ENCODE measurements at regions not wholly inside any gene's neighbourhood (a gene's known extent, or its start where the extent isn't known, plus 50 kb on each side); places are given as distances from the start of the nearest gene placed in this dataset.
A peak's percentile ranks its signal among the peaks of the same experiment; 100 is the strongest.
"Not testable (repeated sequence)": the region's sequence is repeated elsewhere in the genome, so short reads cannot be mapped to it uniquely, and the experiment has no call there.

DNA sequence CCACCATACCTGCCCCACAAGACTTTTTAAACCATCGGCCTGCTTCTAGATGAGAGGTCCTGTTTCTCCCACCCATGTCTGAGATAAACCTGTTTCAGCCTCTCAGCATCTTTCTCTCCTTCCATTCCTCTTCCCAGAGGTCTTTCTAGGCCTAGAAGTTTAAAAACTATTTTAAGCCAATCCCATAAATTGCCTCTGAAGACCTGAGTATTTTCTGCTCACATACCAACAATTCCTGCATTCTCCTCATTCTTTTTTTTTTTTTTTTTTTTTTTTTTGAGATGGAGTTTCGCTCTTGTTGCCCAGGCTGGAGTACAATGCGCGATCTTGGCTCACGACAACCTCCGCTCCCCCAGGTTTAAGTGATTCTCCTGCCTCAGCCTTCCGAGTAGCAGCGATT is 262.9 kb upstream of the AUTS2 start:
- no peak for DNase-seq (ENCODE audit: low spot score)

DNA sequence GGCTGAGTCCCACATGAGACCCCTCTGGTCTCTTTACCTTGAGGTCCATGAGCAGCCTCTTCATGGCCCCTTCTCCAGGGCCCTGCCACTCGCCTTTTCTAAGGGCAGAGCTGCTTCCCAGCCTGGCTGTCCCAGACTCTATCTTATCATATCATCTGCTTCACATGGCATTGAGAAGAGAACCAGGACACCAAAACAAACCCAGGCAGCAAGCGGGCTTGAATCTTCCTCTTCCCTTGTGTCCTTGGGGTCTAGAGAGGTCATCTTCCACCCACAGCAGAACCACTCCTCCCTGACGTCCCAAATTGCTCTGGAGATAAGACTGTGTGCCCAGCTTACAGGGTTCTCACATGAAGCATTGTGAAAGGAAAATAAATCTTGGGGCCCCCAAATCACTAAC is 261.3 kb upstream of the AUTS2 start:
- no peak for DNase-seq (ENCODE audit: low spot score)

DNA sequence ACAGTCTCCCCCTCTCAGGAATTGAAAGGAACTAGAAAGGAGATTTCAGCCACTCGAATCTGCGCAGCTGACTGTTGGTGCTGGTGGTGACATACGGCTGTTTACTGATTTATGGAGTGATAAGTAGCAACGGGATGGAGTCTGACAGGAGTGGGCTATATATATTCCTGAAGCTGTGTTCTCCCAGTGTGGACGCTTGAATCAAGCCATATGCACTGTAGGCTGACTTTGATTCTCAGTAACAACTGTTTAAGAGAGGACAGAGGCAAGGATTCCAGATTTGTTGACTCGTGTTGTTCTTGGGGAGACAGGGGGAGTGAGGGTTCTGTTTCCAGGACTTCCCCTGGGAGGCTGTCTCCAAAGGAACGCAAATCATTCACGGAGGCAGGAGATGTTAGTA is 260.1 kb upstream of the AUTS2 start:
- no peak for DNase-seq (ENCODE audit: low spot score)

DNA sequence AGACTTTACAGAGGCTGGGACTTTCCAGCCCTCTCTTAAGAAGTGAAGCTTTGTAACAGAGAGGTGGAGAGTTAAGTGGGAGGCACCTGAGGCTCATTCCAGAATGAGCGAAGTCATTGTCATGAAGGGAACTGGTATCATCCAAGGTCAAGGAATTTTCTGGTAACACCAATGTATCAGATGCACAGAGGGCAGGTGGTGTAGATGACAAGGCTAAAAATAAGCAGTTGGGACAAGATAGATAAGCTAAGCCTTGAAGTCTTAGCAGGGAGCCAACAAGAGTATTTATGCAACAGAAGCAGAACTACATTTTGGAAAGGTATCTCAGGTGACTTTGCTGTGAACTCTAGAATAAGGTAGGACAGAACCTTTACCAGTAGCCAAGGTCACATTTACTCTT is 257.0 kb upstream of the AUTS2 start:
- DNase-seq (ENCODE audit: low spot score) = no peak

DNA sequence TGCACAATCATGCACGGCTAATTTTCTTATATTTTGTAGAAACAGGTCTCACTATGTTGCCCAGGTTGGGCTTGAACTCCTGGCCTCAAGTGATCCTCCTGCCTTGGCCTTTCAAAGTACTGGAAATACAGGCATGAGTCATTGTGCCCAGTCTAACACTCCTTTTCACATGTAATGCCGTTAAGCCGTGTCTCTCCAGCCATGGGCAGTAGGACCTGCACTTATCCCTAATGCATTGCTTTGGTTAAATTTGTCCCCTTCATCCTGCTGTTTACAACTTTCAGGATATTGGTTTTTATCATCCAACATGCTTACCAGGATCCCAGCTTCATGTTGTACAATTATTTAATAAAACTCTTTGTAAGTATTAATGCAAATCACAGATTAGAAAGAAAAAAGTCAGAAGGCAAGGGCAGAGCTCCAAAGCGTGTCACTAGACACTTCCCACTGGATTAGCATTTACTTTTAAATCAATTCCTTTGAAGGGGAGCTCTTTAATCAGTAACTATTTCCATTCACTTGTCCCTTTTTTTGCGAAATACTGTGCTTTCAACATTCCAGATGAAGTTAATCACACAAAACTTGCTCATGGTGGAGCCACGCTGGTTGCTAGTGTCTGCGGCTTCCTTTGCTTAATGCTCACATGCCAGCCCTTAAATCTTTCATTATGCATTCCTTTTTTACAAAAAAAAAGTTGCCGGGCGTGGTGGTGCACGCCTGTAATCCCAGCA is 256.0 kb upstream of the AUTS2 start:
- DNase-seq (ENCODE audit: low spot score) = peak; percentile 89

DNA sequence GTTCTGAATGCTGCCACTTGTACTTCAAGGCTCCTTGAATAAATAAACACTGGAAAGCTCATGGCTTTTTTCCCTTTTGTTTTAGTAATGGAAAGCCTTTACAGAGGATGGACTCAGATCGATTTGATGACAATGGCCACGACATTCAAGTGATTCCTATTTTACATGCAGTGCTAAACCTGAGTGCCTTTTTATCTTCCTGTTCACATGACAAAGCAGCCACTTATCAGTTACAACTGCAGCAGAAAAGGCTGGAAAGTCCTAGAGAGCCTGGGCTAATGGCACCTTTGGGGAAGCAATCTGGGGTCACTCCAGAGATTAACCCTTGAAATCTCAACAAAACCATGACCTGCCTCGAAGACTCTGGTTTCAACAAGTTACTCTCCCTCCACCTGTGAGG is 249.0 kb upstream of the AUTS2 start:
- no peak for DNase-seq (ENCODE audit: low spot score)

DNA sequence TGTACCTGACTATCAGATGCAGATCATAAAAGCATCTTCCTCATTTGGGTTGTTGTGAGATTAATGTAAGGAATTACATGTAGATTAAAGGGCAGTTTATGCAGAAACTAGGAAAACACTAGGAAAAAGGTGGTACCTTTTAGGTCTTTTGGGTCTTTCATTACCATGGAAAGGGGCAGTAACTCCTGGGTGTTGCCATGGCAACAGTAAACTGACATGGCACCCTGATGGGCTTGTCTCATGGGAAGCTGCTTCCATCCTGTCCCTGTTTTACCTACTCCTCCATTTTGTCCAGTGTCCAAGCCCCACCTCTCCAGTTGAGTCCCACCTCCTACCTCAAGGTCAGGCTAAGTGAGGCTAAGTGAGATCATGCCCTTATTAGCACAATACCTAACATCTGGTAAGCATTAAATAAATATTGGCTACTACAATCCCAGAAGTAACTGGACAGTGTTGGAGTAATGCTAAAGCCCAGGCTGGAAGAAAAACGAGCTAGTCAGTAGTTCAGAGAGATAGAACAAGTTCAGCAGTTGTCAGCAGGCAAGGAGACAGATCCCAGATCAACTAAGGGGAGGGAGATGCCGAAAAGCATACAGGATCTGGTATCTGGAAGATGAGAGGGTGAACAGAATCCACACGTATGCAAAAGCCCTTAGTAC is 240.0 kb upstream of the AUTS2 start:
- DNase-seq (ENCODE audit: low spot score) = peak; percentile 22

DNA sequence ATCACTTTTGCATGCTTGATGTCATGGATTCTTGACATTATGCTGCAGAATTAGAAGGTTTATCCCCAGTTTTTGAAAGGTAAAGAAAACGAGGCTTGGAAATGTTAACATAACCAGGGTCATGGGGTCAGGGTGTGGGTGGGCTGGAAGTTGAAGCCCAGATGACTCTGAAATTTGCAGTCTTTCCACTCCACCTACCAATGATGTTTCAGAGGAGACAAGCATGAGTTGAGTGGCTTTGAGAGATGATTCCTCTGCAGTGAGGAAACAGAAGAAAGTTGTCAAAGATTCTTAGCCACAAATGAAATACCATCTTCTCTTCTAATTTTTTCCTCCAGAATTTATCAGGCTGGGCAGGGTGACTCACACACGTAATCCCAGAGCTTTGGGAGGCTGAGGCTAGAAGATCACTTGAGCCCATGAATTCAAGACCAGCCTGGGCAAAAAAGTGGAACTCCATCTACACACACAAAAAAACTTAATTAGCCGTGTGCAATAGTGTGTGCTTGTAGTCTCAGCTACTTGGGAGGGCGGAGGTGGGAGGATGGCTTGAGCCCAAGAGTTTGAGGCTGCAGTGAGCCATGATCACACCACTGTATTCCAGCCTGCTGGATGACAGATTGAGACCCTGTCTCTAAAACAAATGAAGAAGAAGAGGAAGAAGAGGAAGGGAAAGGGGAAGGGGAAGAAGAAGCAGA is 239.1 kb upstream of the AUTS2 start:
- peak; percentile 59 for DNase-seq (ENCODE audit: low spot score)

DNA sequence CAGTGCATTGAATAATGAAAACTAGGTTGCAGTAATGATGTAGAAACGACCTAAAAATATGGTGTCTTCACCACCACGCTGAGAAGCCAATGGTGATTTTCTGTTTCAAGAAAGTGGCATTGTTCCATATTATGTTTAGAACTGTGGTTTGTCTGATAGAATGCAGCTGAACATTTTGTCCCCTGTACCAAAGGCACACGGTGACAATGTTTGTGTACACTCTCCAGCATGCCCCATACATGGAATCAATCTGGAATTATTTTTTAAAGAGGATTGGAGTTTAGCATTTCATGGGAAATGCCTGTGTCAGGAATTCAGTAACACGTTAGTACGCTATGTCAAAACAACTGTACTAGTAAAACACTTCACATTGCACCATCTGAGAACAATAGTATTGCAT is 237.4 kb upstream of the AUTS2 start:
- DNase-seq (ENCODE audit: low spot score) = no peak

DNA sequence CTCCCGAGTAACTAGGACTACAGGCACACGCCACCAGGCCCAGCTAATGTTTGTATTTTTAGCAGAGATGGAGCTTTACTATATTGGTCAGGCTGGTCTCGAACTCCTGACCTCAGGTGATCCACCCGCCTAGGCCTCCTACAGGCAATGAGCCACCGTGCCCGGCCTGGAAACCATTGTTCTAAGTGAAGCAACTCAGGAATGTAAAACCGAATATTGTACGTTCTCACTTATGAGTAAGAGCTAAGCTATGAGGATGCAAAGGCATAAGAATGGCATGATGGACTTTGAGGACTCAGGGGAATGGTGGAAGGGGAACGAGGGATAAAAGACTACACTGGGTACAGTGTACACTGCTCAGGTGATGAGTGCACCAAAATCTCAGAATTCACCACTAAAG is 235.1 kb upstream of the AUTS2 start:
- DNase-seq (ENCODE audit: low spot score) = no peak

DNA sequence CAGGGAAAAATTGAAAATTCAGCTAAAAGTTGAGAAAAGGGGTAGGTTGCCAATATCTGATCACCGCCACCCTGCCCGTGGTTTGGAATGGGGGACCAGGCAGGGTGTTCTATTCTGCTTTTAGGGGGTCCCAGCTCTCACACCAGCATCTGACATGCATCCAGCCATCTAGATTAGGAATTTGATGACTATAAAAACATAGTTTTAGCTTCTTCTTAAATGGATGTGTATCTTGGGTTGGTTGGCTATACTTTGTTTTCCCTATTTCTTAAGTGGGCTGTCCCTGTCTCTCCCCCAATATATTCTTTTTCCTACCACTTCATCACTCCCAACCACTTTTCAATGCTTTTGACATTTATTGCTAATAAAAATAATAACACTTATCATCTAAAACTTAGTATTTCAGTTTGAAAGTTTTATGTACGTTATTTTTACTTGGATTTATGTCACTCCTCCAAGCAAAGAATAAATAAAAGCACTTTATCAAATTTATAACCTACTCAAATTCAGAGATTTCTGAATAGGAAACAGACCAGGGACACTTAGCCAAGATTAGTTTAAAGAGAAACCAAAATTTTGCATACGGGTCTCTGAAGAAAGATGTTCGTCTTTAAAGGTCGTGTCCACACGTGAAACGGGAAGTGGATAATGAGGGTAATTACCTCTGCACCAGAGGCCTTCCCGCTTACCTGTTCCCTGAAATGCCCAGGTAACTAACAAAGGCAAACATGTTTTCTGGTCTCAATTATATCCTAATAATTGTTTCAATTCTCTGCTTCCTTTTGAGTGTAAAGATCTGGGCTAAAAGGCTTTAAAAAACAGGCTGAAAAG is 233.2 kb upstream of the AUTS2 start:
- no peak for DNase-seq (ENCODE audit: low spot score)

DNA sequence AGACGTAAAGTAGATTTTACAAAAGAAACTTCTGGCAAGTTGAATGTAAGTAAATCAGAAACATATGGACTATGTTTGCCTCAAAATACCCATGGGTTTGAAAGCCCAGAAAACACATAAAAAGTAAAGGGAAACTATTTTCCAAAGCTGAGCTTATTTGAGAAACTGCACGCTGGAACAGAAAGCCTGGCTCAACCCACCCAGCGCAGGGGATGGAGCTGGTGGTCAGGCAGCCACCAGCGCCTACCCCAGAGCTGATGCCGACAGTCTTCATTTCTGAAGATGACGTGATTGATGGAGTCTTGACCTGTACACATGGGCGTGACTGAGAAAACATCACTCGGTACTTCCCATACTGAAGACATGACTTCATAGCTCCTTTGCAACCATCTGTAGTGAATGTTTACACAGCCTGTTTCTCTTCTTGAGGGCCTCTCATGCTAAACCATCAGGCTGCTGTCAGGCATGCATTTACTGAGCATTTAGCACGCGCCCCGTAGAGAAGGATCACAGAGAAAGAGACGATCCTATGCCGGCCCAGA is 232.6 kb upstream of the AUTS2 start:
- DNase-seq (ENCODE audit: low spot score) = peak; percentile 48

DNA sequence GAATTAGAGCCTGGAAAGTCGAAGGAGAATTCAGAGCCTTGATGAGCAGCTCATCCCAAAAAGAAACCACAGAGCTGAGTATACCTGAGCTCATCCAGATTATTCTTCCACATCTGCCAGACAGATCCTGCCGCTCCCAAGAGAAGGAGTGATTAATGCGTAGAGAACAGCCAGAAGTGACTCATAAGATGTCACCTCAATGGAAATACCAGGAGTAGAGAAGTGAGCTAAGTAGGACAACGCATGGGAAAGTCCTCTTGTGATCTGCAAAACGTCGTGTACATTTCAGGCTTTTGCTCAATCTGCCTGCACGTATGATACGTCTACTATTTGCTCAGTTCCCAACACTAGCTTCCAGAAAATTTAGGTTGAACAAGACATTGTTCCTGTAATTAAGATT is 230.5 kb upstream of the AUTS2 start:
- peak; percentile 20 for DNase-seq (ENCODE audit: low spot score)

DNA sequence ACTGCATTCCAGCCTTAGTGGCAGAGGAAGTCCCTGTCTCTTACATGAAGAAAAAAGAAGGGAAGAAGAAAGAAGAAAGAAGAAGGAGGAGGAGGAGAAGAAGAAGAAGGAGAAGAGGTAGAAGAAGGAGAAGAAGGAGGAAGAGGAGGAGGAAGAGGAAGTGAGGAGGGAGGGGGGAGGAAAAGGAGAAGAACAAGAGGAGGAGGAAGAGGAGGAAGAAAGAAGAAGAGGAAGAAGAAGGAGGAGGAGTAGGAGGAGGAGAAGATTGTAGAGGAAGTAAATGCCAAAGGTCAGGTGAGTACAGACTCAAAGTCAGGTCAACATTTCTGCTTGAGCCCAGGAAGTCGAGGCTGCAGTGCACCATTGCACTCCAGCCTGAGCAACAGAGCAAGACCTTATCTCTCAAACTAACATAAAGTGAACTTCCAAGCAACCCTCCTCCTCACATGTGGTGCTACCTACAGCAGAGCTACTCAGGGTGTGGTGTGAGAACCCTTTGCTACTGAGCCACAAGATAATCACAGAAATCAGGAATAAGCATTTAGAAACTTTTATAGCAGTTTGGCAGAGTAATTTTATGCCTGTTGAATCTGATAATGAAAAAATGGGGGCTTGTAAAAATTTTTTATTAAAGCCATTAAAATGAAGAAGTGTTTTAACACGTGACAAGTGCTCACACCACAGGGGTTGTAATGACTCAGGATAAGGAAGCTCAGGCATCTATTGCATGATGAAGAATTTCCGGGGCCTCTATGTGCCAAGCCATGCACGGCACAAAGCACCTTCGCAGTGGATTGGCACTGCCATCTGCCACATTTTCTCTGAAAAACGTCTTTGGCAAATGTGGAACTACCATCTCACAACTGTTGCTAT is 224.9 kb upstream of the AUTS2 start:
- DNase-seq (ENCODE audit: low spot score) = peak; percentile 61

DNA sequence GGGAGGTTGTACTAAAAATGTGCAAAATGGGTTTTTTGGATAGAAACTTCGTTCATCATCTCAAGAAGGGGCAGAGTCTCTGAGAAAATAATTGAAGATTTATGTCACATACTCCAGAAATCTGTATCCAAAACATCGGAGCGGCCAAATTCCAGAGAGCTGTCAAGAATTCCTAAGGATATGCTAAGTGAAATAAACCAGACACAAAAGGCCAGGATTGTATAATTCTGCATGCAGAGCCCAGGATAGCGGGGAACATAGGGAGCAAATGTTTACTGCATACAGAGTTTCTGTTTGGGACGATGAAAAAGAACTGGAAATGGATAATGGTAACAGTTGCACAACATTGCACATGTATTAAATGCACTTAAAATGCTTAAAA is 224.2 kb upstream of the AUTS2 start:
- DNase-seq (ENCODE audit: low spot score) = peak; percentile 17

DNA sequence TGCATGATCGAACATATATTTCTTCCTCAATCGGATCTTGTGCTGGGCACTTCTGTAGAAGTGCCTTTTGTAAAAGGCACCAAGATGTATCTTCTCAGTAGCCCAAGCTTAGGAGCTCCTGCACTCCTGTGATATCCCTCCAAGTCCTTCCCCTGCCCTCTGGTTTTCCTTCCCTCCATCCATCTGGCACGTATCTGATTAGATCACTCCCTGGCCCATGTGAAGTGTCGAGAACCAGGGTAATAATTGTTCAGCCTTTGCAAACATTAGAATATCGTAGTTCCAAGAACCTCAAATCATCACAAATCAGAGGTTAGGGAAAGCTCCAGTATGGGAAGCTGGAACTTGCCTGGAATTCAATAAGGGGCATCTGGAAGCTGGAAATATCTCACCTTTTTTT is 221.1 kb upstream of the AUTS2 start:
- no peak for DNase-seq (ENCODE audit: low spot score)

DNA sequence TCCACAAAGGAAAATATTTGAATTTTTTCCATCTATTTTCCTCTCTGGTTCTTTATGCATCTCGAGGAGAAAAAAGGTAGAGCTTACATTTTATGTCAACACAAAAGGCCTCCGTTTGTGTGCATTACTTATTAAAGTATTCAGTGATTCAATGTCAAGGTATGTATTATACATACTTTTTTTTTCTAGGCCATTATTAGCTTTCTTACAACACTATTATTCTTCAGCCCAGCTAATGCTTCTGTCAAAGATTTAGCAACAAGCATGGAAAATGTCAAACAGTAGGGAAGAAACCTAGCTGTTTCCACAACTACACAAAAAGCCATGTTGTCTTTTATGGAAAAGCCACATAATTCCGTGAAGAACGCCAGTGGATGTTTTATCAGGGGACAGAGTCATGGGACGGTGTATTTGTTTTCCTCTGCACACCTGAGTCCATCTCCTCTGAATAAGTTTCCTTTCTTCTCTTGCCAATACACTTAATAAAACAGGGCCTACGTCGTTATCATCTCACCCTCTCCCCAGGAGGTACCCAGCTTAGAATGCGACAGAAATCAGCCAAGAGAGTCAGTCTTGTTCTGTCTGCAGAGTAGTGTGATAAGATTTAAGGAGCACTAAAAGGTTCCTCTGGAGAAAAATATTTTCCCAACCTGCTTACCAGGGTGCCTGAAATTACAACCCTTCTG is 209.7 kb upstream of the AUTS2 start:
- no peak for DNase-seq (ENCODE audit: low spot score)

DNA sequence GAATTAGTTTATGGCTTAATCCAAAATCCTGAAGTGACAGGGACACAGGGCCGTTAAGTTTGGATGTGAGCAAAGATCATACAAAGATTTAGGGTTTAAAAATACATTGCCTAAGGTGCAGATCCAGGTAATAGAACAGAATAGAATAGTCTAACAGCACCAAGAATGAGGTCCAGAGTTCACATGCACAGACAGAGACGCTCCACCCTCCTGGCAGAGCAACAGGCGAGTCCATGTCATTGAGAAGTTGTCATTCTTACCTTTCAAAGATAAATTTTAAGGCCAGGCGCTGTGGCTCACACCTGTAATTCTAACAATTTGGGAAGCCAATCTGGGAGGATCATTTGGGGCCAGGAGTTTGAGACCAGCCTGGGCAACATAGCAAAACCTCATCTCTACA is 209.1 kb upstream of the AUTS2 start:
- no peak for DNase-seq (ENCODE audit: low spot score)

DNA sequence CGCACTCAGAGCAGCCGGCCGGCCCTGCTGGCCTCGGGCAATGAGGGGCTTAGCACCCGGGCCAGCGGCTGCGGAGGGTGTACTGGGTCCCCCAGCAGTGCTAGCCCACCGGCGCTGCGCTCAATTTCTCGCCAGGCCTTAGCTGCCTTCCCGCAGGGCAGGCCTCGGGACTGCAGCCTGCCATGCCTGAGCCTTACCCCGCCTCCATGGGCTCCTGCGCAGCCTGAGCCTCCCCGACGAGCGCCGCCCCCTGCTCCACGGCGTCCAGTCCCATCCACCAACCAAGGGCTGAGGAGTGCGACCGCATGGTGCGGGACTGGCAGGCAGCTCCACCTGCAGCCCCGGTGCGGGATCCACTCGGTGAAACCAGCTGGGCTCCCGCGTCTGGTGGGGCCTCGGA is 204.4 kb upstream of the AUTS2 start:
- not testable (repeated sequence) for DNase-seq (ENCODE audit: low spot score)

DNA sequence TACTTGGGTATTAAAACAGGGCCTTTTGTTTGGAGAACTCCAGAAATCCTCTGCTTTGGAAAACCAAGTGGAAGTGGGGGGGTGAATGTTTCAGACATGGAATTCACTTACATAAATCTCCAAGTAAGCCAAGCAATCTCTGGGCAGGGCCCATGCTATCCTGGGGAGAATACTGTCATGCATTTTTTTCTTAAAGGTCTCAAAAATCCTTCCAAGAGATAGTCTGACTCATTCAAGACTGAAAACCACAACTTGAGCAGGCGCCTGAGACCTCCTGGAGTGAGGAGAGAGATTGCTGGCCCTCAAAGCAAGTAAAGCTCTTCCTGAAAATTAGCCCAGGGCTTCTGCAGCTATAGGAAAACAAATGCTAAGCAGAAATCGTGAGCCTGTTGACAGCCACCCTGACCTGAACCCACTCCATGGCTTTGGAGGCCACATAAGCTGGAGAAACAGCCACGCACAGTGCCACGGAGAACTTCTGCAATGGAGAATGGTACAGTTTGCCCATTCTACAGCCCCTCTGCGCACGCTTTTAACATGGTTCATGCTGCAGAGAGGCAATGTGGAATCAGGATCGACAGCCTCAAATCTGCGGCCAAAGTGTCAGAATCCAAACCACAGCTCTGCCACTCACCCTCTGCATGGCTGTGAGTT is 203.1 kb upstream of the AUTS2 start:
- DNase-seq (ENCODE audit: low spot score) = peak; percentile 94
